ENCODE measurements at regions not wholly inside any gene's neighbourhood (a gene's known extent, or its start where the extent isn't known, plus 50 kb on each side); places are given as distances from the start of the nearest gene placed in this dataset.

DNA sequence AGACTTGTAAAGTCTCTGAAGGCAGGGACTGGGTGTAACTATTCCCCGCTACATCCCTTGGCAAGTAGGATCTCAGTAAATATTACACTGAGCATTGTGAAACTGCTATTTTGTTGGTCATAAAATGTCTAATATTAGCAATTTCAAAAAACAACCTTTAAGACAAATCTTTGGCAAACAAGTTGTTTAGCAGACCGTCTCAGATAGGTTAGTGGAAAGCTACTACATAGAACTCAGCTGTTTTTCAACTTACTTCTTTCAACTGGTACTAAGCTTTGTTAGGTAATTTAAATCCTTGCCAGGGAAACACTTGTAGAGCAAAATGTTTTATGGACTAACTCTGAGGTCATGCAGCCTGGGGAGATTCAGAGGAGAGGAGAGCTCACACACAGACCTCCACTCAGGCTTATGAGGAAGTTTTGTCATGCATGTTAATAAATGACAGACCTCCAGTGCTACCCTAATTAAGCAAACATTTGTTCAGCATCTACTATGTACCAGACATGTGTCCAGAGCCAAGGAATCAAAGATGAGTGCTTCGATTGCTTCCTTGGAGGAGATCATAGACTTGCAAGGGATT lies 61.6 kb upstream of the STAC start:
- TF ChIP-seq, protein P1, sequence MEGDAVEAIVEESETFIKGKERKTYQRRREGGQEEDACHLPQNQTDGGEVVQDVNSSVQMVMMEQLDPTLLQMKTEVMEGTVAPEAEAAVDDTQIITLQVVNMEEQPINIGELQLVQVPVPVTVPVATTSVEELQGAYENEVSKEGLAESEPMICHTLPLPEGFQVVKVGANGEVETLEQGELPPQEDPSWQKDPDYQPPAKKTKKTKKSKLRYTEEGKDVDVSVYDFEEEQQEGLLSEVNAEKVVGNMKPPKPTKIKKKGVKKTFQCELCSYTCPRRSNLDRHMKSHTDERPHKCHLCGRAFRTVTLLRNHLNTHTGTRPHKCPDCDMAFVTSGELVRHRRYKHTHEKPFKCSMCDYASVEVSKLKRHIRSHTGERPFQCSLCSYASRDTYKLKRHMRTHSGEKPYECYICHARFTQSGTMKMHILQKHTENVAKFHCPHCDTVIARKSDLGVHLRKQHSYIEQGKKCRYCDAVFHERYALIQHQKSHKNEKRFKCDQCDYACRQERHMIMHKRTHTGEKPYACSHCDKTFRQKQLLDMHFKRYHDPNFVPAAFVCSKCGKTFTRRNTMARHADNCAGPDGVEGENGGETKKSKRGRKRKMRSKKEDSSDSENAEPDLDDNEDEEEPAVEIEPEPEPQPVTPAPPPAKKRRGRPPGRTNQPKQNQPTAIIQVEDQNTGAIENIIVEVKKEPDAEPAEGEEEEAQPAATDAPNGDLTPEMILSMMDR (IDR thresholded peaks at IDR 0.05; ENCODE audit: extremely low read depth in 1 of 2, insufficient read depth in 1 of 2, low read depth in 1 of 2, low read length in 2 of 2) = no peak
- no peak for TF ChIP-seq POLR2A (IDR thresholded peaks at IDR 0.05; ENCODE audit: low read depth, low read length)
